GM19463 (cell line): ENCODE measurements at regions not wholly inside any gene's neighbourhood (a gene's known extent, or its start where the extent isn't known, plus 50 kb on each side); places are given as distances from the start of the nearest gene placed in this dataset.

Source experiments
- ATAC-seq: cut with Tn5 transposase; IDR thresholded peaks from one replicate; pipeline ENCODE4 v1.9.1; 2021; ENCODE audit warnings: mild to moderate bottlenecking, moderate library complexity; ENCODE audit not compliant: unreplicated experiment

DNA sequence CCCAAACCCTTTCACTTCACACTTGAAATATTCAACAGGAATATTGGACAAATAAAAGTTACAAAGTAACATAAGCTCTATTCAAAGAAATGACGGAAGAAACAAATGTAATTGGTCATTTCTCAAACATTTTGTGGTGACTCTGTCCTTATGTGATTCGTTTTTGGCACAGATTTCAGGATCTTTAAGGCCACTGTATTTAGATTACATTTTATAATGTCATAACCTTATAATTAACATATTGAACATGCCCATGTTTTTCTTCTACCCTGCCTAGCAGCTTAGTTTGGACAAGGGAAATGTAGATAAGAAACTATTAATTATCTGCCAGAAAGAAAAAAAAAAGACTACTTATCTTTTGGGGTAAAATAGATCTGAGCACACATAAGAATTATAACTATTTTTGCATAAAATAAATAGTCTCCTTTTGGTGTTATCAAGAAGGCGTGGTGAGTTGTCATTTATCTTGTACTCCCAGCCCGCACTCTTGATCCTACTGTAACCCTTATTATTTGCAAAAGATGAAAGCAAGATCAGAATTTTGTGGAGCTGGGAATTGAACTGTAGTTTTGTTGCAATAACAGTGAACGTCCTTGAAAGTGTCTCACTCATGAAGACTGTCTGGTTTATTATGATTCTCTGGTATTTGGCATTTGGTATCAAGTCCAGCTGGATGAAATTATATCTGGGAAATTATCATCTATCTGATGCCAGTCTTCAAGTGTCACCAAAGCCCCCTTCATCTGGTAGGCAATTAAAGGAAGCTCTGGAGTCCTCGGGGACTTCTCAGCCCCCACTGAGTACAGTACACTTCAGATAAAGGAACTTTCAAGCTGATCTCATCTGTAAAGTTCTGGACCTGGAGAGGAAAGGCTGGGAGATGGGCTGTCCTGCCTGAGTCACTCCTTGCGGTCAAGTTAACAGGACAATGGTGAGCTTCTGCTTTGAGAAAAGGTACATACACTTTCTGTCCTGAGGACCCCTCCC, 175.7 kb upstream of the INHBA start:
- ATAC-seq, result no peak

GRCh38 chr7:41877118-41877517, 174.2 kb upstream of the INHBA start:
- ATAC-seq, result no peak

DNA sequence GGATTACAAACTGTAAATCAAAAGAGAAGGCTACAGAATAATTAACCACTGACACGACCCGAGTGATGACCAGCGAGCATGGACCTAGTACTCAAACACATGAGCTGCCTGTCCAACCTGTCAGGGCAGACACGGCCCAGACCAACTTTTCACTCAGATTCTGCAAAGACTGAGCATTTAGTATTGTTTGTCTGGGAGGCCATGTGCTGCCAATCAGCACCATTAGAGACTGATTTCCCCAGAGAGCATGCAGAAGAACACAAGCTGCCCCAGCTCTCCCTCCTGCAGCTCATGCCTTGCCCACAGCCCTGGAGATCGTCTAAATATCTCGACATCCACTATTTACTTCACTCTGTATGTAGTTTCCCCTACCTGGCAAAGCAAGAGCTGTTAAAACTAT, 172.6 kb upstream of the INHBA start:
- ATAC-seq, result no peak

DNA sequence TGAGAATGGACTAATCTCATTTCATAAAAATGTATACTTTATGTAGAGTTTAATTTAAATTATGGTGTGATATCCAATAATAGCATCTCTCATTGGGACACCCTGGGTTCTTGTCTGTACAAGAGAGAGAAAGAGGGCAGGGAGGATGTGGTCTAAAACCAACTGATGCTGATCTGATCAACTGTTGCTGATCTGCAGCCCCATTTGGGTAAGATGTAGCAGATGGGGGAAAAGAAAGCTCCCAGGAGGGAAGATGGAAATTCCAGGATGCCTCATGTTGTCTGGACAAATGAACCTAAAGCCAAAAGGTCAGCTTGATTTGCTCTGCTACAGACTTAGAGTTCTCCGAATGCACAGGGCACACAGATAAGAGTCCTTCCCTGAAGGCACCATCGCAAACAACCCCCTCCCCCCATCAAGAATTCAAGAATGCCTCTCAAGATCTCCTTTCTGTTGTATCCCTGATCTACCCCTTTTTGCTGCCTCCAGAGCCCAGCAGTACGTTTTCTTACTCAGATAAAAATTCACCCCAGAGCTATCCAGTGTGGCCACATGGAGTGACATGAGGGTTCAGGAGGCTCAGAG, 171.4 kb upstream of the INHBA start:
- ATAC-seq, result no peak

GRCh38 chr7:41873741-41874140, 170.9 kb upstream of the INHBA start:
- ATAC-seq, result no peak

DNA sequence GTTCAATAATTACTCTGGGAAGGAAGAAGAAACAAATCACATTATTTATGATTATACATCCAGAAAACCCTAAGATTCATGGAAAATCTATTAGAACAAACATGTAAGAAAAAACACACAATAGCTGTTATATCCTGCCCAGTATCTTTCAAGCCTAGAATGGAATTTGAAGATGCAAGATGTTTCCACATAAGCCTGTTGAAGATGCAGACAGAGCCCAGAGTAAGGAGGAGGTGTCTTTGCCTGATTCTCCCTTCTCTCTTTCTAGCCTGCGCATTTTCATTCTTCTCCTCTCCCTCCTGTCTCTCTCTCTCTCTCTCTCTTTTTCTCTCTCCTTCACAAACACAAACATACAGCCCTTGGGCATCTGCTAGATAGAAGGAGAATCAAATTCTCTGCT, 170.1 kb upstream of the INHBA start:
- ATAC-seq, result no peak

DNA sequence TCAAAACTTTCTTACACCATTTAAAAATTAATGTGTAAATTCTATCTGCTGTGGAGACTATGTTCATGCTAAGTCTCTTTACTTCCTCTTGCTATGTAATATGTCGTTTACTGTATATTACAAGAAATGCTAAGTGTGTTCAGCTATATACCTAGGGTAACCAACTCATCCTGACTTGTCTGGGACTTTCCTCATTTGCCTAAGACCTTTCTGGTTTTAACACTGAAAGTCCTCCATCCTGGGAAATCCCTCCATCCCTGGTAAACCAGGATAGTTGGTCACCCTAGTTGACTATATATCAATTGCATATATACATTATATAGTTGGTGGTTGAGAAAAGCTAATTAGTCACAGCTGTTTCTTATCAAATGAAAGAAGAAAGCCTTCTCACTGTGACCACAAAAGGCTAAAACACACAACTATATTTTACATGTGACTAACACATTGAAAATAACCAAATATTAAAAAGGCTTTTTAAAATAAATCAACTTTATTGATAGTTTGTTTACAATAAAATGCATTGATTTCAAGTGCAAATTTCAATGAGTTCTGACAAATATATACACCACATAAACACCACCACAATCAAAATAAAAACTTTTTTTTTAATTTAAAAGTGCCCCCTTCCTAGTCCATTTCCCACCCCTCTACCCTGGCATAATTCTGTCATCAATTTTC, 167.7 kb upstream of the INHBA start:
- peak; percentile 68 for ATAC-seq

GRCh38 chr7:41869997-41870396, 167.1 kb upstream of the INHBA start:
- ATAC-seq, result peak; percentile 33

DNA sequence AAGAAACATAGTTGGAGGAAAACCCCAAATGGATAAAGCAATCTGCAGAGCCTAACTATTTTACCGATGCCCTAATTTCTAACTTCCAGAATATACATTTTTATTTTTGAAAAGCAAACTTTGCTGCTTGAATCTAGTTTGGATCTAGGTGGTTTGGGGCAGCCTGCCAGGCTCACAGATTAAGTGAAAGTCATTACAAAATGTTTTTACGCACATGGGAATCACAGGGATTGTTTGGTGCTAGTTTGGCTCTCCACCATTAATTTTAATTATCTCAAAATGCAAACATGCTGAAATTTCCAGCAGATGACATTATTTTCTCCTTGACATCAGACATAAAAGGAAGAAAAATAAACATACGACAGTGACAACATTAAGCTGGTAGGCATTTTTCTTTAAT, 166.7 kb upstream of the INHBA start:
- no peak for ATAC-seq

- no peak for ATAC-seq
These were observed 166.2 kb upstream of the INHBA start for GRCh38 chr7:41869091-41869490.

- no peak for ATAC-seq
These were observed 164.9 kb upstream of the INHBA start for GRCh38 chr7:41867639-41868280.

DNA sequence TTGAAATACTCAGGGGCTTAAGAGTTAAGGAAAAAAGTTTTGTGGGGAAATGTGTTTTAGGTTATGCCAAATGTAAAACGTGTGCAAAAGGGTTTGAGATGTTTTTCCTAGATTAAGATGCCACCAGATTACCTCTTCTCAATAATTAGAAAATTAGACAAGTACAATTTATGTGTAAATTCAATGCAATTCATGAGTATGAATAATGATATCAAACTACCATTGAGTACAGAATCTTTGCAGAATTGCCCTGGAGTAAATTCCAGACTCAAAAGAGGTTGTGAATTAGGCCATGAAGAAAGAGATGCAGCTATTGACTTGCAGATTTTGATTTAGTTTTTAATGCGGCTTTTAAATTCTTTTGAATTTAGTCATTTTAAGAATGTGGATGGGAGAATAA, 159.4 kb upstream of the INHBA start:
- no peak for ATAC-seq

DNA sequence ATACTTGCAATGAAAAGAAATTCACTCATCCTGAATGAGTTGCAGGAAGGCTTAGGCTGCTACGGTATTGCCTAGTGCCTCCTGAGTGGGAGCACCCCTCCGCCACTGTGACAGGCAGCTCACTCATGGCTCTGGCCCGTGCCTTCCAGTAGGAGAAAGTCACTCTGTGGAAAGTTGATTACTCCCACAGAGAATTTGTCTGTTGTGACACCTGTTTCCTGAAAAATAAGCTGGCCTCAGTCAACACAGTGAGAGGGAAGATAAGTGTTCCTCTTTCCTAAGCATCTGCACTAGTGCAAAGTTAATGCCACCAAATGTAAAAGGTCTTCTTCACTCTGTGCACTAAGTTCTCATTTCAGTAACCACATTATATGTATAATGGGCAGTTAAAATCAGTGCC, 158.8 kb upstream of the INHBA start:
- no peak for ATAC-seq

- no peak for ATAC-seq
These were observed 155.3 kb upstream of the INHBA start for GRCh38 chr7:41858201-41858600.

DNA sequence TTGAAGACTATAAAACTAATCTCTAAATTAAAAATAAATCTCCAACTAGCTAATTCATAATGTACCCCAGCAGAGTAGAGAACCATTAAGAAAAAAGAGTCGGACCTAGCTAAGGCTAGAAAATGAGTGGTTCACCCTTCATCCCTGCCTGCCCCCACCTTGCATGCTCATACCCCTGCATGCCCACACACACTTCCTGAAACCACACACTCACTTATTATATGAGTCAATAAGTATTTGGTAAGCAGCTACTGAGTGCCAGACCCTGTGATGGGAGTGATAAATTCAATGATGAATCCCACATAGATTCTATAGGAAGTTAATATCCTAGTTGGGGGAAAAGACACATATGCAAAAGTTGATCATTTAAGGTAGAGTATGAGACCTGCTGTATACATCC, 152.9 kb upstream of the INHBA start:
- no peak for ATAC-seq

DNA sequence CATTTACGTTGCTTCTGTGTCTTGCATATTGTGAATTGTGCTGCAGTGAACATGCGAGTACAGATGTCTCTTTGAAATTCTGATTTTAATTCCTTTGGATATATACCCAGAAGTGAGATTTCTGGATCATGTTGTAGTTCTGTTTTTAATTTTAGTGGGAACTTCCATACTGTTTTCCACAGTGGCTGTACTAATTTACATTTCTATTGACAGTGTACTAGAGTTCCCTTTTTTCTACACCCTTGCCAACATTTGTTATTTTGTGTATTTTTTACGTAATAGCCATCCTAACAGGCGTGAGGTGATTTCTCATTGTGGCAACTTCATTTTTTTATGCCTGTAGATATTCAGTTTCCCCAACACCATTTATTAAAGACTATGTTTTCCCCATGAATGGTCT, 144.7 kb upstream of the INHBA start:
- ATAC-seq, result no peak

DNA sequence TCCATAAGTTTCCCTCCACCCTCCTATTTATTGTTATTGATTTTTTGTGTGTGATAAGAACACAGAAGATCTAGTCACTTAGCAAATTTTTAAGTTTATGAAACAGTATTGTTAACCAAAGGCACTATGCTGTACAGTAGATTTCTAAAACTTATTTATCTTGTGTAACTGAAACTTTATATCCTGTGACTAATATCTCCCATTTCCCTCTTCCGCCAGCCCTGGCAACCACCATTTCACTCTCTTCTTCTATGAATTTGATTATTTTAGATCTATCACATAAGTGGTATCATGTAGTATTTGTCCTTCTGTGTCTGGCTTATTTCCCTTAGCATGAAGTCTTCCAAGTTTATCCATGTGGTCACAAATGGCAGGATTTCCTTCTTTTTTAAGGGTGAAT, 144.3 kb upstream of the INHBA start:
- ATAC-seq, result no peak

DNA sequence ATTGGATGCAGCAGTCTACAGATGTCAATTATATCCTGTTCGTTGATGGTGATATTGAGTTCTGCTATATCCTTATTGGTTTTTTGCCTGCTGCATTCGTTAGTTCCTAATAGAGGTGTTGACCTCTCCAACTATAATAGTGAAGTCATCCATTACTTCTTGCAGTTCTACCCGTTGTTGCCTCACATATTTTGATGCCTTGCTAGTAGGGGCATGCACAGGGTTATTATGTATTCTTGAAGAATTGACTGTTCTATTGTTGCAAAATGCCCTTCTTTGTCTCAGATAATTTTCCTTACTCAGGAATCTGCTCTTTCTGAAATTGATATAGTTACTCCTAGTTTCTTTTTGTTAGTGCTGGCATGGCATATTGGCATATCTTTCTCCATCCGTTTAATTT, 140.1 kb upstream of the INHBA start:
- no peak for ATAC-seq

GRCh38 chr7:41837916-41838315, 135.0 kb upstream of the INHBA start:
- no peak for ATAC-seq

GRCh38 chr7:41835976-41836530, 133.2 kb upstream of the INHBA start:
- no peak for ATAC-seq
